Natural killer cell (primary cell): ENCODE measurements at regions not wholly inside any gene's neighbourhood (a gene's known extent, or its start where the extent isn't known, plus 50 kb on each side); places are given as distances from the start of the nearest gene placed in this dataset.

ENCODE experiments used
- ATAC-seq, 3 donors: fragments of 150-1000 bp in 2 of 3; fragments of 200-7000 bp in 1 of 3; cut with Tn5 transposase; 1 replicate in 1 of 3; 2 replicates in 2 of 3; pipeline ENCODE4 v1.10.0; 2021; ENCODE audit warnings: mild to moderate bottlenecking in 2 of 3, moderate library complexity in 2 of 3
- DNase-seq, 2 donors: peaks; one replicate each; pipeline versions ENCODE4 v3.0.0 to v3.0.0-alpha.2; 2013 to 2021; ENCODE audit warnings: mixed read lengths in 1 of 2
- H3K27ac ChIP-seq: one replicate; pipeline ENCODE4 v1.5.1; 2013; ENCODE audit warnings: mild to moderate bottlenecking, low read length
- H3K27me3 ChIP-seq: one replicate; pipeline ENCODE4 v1.6.1; 2013; ENCODE audit warnings: low read length; ENCODE audit not compliant: control insufficient read depth, insufficient read depth
- H3K36me3 ChIP-seq: one replicate; pipeline ENCODE4 v1.6.1; 2013; ENCODE audit warnings: low read length; ENCODE audit not compliant: control insufficient read depth, insufficient read depth
- H3K4me1 ChIP-seq: one replicate; pipeline ENCODE4 v1.6.1; 2013; ENCODE audit warnings: low read length; ENCODE audit not compliant: control insufficient read depth, insufficient read depth
- H3K4me3 ChIP-seq: one replicate; pipeline ENCODE4 v1.5.1; 2013; ENCODE audit warnings: low read length
- H3K9me3 ChIP-seq: one replicate; pipeline ENCODE4 v1.6.1; 2013; ENCODE audit warnings: low read length; ENCODE audit not compliant: control insufficient read depth, insufficient read depth
- H3K27ac Mint-ChIP-seq, 2 donors: one replicate each; pipeline ENCODE4 v1.8.0; 2022; ENCODE audit warnings: mild to moderate bottlenecking in 2 of 2, mixed read lengths in 2 of 2, moderate library complexity in 1 of 2
- H3K27me3 Mint-ChIP-seq, 2 donors: one replicate each; pipeline ENCODE4 v1.8.0; 2022; ENCODE audit warnings: low read depth in 2 of 2, mixed read lengths in 2 of 2
- H3K36me3 Mint-ChIP-seq: one replicate; pipeline ENCODE4 v1.8.0; 2022; ENCODE audit warnings: mixed read lengths
- H3K4me1 Mint-ChIP-seq, 2 donors: one replicate each; pipeline ENCODE4 v1.8.0; 2022; ENCODE audit warnings: mixed read lengths in 2 of 2
- H3K4me3 Mint-ChIP-seq: one replicate; pipeline ENCODE4 v1.8.0; 2022; ENCODE audit warnings: mild to moderate bottlenecking, moderate library complexity, mixed read lengths
- H3K9me3 Mint-ChIP-seq, 2 donors: one replicate each; pipeline ENCODE4 v1.8.0; 2022; ENCODE audit warnings: mixed read lengths in 2 of 2
- WGBS: methylation state at CpG from one replicate; pipeline ENCODE4 v1.1.7; 2013; ENCODE audit warnings: missing lambda C conversion rate; ENCODE audit not compliant: insufficient coverage; 5-methylcytosine and 5-hydroxymethylcytosine counted together
- intact Hi-C: fragments of 100-400 bp; cut with micrococcal nuclease; formaldehyde crosslinking; loops from one replicate; pipeline ENCODE4 v1.14.2; 2022
- TF ChIP-seq, protein P1 (sequence below): fragments of 200-600 bp; IDR thresholded peaks from one replicate; pipeline ENCODE4 v1.8.0; 2022; ENCODE audit warnings: antibody characterized with exemption

DNA sequence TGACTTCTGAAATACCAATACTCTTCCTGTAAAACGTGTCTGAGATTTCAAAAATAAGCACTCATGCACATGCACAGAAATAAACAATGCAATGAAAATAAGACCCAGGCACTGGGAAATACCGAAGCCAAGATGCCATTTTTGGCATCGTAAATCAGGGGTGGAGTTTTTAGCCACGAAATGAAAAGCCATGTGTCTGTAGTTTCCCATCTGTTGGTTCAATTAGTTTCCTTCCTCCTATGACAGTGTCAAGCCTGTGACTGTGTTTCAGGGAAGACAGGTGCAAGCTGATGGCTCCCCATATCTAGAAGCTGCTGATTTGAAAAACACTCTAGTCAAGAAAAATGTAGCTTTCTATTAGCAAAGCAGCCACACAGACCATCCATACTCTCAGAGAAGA is 480.4 kb upstream of the CAMK1G start:
- Histone ChIP-seq H3K27ac (no peak overlapping the region), H3K9me3 (no peaks in the 10 kb centered on the region), H3K36me3 (no peaks in the 10 kb centered on the region), H3K4me3 (no peak overlapping the region), H3K27me3 (no peaks in the 10 kb centered on the region), H3K4me1 (no peaks in the 10 kb centered on the region)
- no peaks in the 10 kb centered on the region for H3K27me3 Mint-ChIP-seq
- 12% methylated on average over 4 of the region's 4 CpGs for WGBS
- intact Hi-C loops = no loop called here
- no peaks in the 10 kb centered on the region for H3K9me3 Mint-ChIP-seq
- H3K36me3 Mint-ChIP-seq = no peaks in the 10 kb centered on the region
- DNase-seq = no peak
- H3K4me3 Mint-ChIP-seq = no peak overlapping the region
- H3K4me1 Mint-ChIP-seq = no peaks in the 10 kb centered on the region
- no peak for ATAC-seq
- no peak overlapping the region for H3K27ac Mint-ChIP-seq
- TF ChIP-seq, protein P1, sequence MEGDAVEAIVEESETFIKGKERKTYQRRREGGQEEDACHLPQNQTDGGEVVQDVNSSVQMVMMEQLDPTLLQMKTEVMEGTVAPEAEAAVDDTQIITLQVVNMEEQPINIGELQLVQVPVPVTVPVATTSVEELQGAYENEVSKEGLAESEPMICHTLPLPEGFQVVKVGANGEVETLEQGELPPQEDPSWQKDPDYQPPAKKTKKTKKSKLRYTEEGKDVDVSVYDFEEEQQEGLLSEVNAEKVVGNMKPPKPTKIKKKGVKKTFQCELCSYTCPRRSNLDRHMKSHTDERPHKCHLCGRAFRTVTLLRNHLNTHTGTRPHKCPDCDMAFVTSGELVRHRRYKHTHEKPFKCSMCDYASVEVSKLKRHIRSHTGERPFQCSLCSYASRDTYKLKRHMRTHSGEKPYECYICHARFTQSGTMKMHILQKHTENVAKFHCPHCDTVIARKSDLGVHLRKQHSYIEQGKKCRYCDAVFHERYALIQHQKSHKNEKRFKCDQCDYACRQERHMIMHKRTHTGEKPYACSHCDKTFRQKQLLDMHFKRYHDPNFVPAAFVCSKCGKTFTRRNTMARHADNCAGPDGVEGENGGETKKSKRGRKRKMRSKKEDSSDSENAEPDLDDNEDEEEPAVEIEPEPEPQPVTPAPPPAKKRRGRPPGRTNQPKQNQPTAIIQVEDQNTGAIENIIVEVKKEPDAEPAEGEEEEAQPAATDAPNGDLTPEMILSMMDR = no peak

DNA sequence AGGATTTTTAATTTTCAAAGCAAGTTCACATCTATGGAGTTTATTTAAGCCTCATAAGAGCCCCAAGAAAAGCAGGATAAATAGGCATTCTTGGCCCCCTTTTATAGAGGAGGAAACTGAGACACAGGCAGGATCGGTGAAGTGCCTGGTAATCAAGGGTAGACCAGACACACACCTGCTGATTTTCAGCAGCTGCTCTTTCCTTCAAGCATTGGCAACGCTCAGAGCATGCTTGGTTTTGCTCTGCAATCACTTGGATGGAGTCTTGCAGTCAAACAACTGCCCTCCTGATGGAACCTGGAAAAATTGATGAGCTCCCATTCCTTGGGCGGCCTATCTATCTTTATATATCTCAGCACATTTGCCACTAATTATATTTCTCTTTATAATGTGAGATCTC is 478.9 kb upstream of the CAMK1G start:
- Mint-ChIP-seq H3K4me1 (no peaks in the 10 kb centered on the region), H3K4me3 (no peak overlapping the region), H3K9me3 (no peaks in the 10 kb centered on the region), H3K36me3 (no peaks in the 10 kb centered on the region), H3K27me3 (no peaks in the 10 kb centered on the region), H3K27ac (no peak overlapping the region)
- ATAC-seq (no peak), DNase-seq (no peak)
- Histone ChIP-seq H3K4me3 (no peak overlapping the region), H3K4me1 (no peaks in the 10 kb centered on the region), H3K27ac (no peak overlapping the region), H3K9me3 (no peaks in the 10 kb centered on the region), H3K36me3 (no peaks in the 10 kb centered on the region), H3K27me3 (no peaks in the 10 kb centered on the region)
- TF ChIP-seq, protein P1 = no peak
- intact Hi-C loops = no loop called here
- WGBS = 88% methylated on average over 3 of the region's 3 CpGs

DNA sequence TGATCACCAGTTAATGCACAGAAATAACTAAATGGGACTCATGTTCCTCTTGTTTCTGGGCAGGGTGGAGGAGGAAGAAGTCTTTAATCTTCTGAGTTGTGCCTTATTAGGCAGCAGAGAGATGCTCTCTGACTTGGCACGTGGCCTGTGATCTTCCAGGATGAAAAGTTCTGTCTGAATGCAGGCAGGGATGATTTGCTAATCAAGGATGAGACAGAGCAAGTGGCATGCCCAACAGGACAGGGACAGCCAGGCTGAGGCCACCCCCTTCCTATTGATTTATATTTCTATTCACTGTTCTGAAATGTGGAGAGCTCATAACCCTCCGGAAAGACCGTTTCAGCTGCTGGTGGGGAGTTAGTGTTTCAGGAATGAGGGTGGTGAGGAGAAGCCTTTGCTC is 477.8 kb upstream of the CAMK1G start:
- H3K27ac ChIP-seq = no peak overlapping the region
- no peaks in the 10 kb centered on the region for H3K36me3 ChIP-seq
- Mint-ChIP-seq H3K9me3 (no peaks in the 10 kb centered on the region), H3K36me3 (no peaks in the 10 kb centered on the region), H3K27me3 (no peaks in the 10 kb centered on the region), H3K4me3 (no peak overlapping the region), H3K27ac (no peak overlapping the region), H3K4me1 (no peaks in the 10 kb centered on the region)
- no peaks in the 10 kb centered on the region for H3K27me3 ChIP-seq
- intact Hi-C loops = no loop called here
- H3K4me3 ChIP-seq = no peak overlapping the region
- WGBS = 43% methylated on average over 1 of the region's 3 CpGs
- no peaks in the 10 kb centered on the region for H3K9me3 ChIP-seq
- H3K4me1 ChIP-seq = no peaks in the 10 kb centered on the region
- ATAC-seq = no peak
- TF ChIP-seq, protein P1 = no peak
- no peak for DNase-seq

DNA sequence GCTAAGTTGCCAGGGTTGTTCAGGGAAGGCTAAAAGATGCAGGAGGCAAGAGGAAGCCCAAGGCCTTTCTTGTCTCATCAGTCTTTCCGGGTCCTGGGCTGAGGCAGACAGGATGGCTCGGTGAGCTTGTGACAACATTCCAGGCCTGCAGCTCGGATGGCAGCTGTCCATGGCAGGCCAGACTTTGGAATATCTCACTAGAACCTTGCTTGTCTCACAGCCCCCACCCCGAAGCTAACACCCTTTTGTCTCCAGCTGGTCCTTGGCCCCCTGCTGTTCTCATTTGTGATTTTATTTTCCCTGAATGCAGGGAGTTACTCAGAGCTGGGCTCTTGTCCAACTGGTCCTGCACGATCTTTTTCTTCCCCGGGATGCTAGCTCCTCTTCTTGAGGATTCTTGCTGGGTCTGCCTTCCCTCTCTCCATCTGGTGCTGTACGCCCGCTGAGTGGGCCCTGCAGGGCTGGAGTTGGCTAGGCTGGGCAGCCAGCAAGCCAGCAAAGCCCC is 477.2 kb upstream of the CAMK1G start:
- no peak overlapping the region for H3K4me3 Mint-ChIP-seq
- Histone ChIP-seq H3K36me3 (no peaks in the 10 kb centered on the region), H3K4me1 (no peaks in the 10 kb centered on the region), H3K27me3 (no peaks in the 10 kb centered on the region), H3K9me3 (no peaks in the 10 kb centered on the region), H3K27ac (no peak overlapping the region), H3K4me3 (no peak overlapping the region)
- H3K36me3 Mint-ChIP-seq = no peaks in the 10 kb centered on the region
- no peak for ATAC-seq
- peaks cover 0 to 3% of the 10 kb centered on the region in 2 donors for H3K9me3 Mint-ChIP-seq
- DNase-seq = no peak
- no peak overlapping the region for H3K27ac Mint-ChIP-seq
- TF ChIP-seq, protein P1 = no peak
- no peaks in the 10 kb centered on the region for H3K27me3 Mint-ChIP-seq
- intact Hi-C loops = no loop called here
- H3K4me1 Mint-ChIP-seq = no peaks in the 10 kb centered on the region
- WGBS = 85% methylated on average over 8 of the region's 8 CpGs
